ENCODE measurements at regions not wholly inside any gene's neighbourhood (a gene's known extent, or its start where the extent isn't known, plus 50 kb on each side); places are given as distances from the start of the nearest gene placed in this dataset.

DNA sequence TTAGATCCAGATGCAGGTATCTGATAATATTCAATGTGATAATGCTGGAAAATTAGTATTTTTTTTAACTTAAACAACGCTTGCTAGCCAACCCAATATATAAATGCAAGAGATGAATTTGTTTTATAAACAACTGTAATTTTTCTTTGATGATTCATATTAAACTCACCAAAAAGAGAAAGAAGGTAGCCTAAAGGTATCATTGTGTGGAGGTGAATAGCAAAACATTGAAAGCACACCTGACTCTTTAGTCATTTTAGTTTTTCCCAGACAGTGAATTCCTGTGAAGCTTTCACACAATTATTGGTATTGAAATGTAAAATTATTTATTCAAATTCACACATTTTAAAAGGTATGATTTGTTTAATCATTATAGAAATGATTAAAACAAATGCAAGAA lies 424.0 kb downstream of the NR4A2 start:
- H3K79me2 ChIP-seq (ENCODE audit: insufficient read depth), result no peaks in the 10 kb centered on the region
- ChIA-PET POLR2A (no interaction called here), CTCF (no interaction called here)
- no peaks in the 10 kb centered on the region for H3K36me3 ChIP-seq (replicated peaks in 1 of 2; ENCODE audit: control insufficient read depth in 1 of 2, insufficient read depth in 2 of 2, low read length in 1 of 2)
- no peaks in the 10 kb centered on the region for H3K9me3 ChIP-seq
- H4K20me1 ChIP-seq (ENCODE audit: insufficient read depth), result no peaks in the 10 kb centered on the region
- no peaks in the 10 kb centered on the region for H3F3A ChIP-seq (replicated peaks; ENCODE audit: insufficient read depth)
- H3K4me1 ChIP-seq (ENCODE audit: control insufficient read depth in 1 of 2, insufficient read depth in 2 of 2, low read depth in 1 of 2, low read length in 1 of 2), result no peaks in the 10 kb centered on the region
- H2AFZ ChIP-seq (ENCODE audit: low read depth), result no peak overlapping the region
- DNase-seq, result no peak
- 15% methylated on average over 1 of the region's 1 CpG for WGBS (ENCODE audit: low lambda C conversion rate)
- no peak overlapping the region for H3K4me3 ChIP-seq (ENCODE audit: low read depth in 2 of 2, low read length in 1 of 2)
- H3K9me2 ChIP-seq, result no peaks in the 10 kb centered on the region
- TF ChIP-seq SIN3A (IDR thresholded peaks at IDR 0.05; ENCODE audit: borderline replicate concordance, low read depth, low read length), result no peak
- TF ChIP-seq RAD21 (IDR thresholded peaks at IDR 0.05; ENCODE audit: low read length), result no peak
- TF ChIP-seq MEF2A (IDR thresholded peaks at IDR 0.05; ENCODE audit: borderline replicate concordance, low read depth), result no peak
- no peak for TF ChIP-seq POLR2AphosphoS5 (IDR thresholded peaks at IDR 0.05; ENCODE audit: low read depth, low read length)
- TF ChIP-seq FOXJ3 (CRISPR knock-in tag; IDR thresholded peaks at IDR 0.05), result no peak
- TF ChIP-seq, protein P1, sequence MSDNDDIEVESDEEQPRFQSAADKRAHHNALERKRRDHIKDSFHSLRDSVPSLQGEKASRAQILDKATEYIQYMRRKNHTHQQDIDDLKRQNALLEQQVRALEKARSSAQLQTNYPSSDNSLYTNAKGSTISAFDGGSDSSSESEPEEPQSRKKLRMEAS (IDR thresholded peaks at IDR 0.05; ENCODE audit: low read depth), result no peak
- TF ChIP-seq, protein P2, sequence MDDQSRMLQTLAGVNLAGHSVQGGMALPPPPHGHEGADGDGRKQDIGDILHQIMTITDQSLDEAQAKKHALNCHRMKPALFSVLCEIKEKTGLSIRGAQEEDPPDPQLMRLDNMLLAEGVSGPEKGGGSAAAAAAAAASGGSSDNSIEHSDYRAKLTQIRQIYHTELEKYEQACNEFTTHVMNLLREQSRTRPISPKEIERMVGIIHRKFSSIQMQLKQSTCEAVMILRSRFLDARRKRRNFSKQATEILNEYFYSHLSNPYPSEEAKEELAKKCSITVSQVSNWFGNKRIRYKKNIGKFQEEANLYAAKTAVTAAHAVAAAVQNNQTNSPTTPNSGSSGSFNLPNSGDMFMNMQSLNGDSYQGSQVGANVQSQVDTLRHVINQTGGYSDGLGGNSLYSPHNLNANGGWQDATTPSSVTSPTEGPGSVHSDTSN (IDR thresholded peaks at IDR 0.05), result no peak
- no peak for TF ChIP-seq YY1 (IDR thresholded peaks at IDR 0.05; ENCODE audit: low read depth)
- TF ChIP-seq ELF1 (IDR thresholded peaks at IDR 0.05), result no peak
- no peak for TF ChIP-seq FOXM1 (IDR thresholded peaks at IDR 0.05; ENCODE audit: low read depth)
- TF ChIP-seq, protein P3, sequence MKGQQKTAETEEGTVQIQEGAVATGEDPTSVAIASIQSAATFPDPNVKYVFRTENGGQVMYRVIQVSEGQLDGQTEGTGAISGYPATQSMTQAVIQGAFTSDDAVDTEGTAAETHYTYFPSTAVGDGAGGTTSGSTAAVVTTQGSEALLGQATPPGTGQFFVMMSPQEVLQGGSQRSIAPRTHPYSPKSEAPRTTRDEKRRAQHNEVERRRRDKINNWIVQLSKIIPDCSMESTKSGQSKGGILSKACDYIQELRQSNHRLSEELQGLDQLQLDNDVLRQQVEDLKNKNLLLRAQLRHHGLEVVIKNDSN (IDR thresholded peaks at IDR 0.05; ENCODE audit: borderline replicate concordance, low read depth), result no peak
- TF ChIP-seq NRF1 (IDR thresholded peaks at IDR 0.05; ENCODE audit: low read depth, low read length), result no peak
- TF ChIP-seq, protein P4, sequence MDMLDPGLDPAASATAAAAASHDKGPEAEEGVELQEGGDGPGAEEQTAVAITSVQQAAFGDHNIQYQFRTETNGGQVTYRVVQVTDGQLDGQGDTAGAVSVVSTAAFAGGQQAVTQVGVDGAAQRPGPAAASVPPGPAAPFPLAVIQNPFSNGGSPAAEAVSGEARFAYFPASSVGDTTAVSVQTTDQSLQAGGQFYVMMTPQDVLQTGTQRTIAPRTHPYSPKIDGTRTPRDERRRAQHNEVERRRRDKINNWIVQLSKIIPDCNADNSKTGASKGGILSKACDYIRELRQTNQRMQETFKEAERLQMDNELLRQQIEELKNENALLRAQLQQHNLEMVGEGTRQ (IDR thresholded peaks at IDR 0.05; ENCODE audit: borderline replicate concordance, low read depth, low read length), result no peak
- TF ChIP-seq TAF1 (IDR thresholded peaks at IDR 0.05; ENCODE audit: borderline replicate concordance, low read depth, low read length), result no peak
- TF ChIP-seq, protein P5, sequence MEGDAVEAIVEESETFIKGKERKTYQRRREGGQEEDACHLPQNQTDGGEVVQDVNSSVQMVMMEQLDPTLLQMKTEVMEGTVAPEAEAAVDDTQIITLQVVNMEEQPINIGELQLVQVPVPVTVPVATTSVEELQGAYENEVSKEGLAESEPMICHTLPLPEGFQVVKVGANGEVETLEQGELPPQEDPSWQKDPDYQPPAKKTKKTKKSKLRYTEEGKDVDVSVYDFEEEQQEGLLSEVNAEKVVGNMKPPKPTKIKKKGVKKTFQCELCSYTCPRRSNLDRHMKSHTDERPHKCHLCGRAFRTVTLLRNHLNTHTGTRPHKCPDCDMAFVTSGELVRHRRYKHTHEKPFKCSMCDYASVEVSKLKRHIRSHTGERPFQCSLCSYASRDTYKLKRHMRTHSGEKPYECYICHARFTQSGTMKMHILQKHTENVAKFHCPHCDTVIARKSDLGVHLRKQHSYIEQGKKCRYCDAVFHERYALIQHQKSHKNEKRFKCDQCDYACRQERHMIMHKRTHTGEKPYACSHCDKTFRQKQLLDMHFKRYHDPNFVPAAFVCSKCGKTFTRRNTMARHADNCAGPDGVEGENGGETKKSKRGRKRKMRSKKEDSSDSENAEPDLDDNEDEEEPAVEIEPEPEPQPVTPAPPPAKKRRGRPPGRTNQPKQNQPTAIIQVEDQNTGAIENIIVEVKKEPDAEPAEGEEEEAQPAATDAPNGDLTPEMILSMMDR (IDR thresholded peaks at IDR 0.05), result no peak
- TF ChIP-seq TCF12 (IDR thresholded peaks at IDR 0.05), result no peak
- no peak for TF ChIP-seq TEAD4 (IDR thresholded peaks at IDR 0.05; ENCODE audit: borderline replicate concordance, insufficient read depth)
- no peak for TF ChIP-seq EZH2phosphoT487 (IDR thresholded peaks at IDR 0.05; ENCODE audit: borderline replicate concordance, low read depth)
- TF ChIP-seq NFIC (IDR thresholded peaks at IDR 0.05; ENCODE audit: borderline replicate concordance), result no peak
- no peak for TF ChIP-seq CHD2 (IDR thresholded peaks at IDR 0.05; ENCODE audit: low read length, partially characterized antibody)
- no peak overlapping the region for H3K9ac ChIP-seq
- no peak overlapping the region for H3K27ac ChIP-seq (ENCODE audit: low read depth in 2 of 2, low read length in 1 of 2)
- no peaks in the 10 kb centered on the region for H3K27me3 ChIP-seq (ENCODE audit: insufficient read depth)
- no peak overlapping the region for H3K4me2 ChIP-seq
